Activated naive CD4-positive, alpha-beta T cell treated with anti-CD3 and anti-CD28 coated beads, Interleukin-2, amount 50 U/mL, for 16 hours (primary cell): ENCODE measurements at regions not wholly inside any gene's neighbourhood (a gene's known extent, or its start where the extent isn't known, plus 50 kb on each side); places are given as distances from the start of the nearest gene placed in this dataset.

ENCODE experiments used
- DNase-seq: peaks from one replicate; pipeline ENCODE4 v3.0.0-alpha.2; 2020

DNA sequence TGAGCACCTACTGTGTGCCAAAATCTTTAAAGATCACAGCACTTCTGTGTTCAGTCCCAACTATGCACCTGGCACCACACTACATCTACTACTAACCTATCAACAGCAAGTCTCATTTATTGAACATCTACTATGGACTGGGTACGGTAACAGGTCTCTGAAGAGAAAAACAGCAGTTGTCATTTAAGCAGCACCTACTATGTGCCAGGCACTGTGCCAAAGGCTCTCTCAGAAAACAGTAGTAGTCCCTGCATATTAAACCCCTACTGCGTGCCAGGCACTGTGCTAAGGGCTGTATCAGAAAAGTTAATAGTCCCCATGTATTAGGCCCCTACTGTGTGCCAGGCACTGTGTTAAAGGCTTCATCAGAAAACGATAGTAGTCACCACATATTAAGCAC, 106.2 kb downstream of the PTPRS start:
- no peak for DNase-seq

DNA sequence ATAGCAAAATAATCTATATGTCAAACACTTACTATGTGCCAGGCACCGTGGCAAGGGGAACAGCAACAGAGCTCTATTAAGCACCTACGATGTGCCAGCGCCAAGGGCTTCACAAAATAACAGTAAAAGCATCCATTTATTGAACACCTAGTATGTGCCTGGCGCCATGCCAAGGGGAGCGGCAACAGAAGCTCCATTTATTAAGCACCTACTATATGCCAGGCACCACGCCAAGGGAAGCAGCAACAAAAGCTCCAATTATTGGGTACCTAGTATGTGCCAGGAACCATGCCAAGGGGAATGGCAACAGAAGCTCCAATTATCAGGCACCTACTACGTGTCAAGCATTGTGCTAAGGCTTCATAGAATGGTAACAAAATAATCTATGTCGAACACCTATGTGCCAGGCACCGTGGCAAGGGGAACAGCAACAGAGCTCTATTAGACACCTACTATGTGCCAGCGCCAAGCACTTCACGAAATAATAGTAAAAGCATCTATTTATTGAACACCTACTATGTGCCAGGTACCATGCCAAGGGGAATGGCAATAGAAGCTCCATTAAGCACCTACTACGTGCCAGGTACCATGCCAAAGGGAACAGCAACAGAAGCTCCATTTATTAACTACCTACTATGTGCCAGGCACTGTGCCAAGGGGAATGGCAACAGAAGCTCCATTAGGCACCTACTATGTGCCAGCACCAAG, 107.7 kb downstream of the PTPRS start:
- DNase-seq, result no peak

DNA sequence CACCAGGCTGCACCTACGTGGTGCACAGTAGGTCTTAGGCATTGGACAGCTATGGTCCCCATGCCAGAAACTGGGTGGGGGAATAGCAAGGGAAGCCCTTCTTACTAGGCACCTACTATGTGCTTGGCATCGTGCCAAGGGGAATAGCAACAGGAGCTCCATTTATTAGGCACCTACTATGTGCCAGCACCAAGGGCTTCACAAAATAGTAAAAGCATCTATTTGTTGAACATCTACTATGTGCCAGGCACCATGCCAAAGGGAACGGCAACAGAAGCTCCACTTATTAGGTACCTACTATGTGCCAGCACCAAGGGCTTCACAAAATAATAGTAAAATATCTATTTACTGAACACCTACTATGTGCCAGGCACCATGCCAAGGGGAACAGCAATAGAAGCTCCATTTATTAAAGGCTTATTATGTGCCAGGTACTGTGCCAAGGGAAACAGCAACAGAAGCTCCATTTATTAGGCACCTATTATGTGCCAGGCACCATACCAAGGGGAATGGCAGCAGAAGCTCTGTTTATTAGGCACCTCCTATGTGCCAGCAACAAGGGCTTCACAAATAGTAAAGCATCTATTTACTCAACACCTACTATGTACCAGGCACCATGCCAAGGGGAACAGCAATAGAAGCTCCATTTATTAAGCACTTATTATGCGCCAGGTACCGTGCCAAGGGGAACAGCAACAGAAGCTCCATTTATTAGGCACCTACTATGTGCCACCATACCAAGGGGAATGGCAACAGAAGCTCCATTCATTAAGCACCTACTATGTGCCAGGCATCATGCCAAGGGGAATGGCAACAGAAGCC, 108.5 kb downstream of the PTPRS start:
- DNase-seq, result no peak

DNA sequence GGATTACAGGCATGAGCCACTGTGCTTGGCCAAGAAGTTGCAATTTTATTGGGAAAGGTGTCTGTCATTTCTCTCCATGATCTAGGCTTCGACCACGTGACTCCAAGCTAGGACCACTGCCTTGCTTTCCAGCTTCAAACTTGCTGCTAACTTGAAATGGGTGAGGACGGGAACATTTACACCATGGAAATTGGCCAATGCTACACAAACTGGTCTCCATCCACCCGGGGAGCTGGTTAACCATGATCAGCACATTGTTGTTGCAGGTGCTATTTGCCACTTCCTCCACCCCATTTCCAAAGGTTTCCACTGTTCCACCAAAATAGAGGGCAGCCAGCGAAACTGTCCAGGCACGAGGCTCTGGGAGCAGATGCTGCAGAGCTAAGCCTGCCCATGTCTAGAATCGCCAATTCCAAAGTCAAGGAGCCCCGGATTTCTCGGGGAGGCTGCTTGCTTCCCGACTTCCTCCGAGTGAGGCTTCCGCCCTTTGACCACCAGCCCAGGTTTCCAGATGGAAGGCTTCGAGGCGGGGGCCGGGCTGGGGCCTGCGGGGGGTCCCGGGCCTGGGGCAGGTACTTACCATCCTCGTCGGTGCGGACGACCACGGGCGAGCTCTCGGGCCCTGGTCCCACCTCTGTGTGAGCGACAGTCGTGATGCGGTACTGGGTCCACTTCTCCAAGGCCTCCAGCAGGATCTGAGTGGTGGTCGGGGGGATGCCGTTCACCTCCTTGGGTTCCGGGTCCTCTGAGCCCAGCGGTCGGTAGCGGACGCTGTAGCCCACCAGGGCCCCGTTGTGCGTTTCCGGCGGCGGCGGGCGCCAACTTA, 109.7 kb downstream of the PTPRS start:
- no peak for DNase-seq

DNA sequence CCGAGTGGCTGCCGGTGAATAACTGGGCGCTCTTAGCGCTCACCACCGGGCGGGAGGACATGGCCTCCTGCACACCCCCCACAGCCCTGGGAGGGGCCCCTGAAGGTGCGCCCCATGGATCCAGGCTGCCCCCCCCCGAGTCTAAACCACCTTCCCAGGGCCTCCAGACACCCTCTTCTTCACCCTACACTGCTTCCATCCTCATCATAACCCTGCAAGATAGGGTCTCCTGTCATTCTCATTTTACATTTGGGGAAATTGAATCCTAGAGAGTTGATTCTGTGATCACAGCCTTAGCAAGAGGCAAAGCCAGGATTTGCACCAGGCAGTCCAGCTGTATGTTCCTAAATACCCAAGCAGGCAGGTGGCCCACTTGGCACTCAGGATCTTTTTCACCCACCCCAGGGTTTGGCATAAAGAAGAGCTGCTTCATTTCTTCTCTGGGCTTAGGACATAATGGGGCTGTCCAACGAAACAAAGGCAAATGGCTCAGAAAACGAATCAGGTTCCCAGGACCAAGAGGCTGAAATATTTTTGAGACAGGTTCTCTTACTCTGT, 110.8 kb downstream of the PTPRS start:
- no peak for DNase-seq

DNA sequence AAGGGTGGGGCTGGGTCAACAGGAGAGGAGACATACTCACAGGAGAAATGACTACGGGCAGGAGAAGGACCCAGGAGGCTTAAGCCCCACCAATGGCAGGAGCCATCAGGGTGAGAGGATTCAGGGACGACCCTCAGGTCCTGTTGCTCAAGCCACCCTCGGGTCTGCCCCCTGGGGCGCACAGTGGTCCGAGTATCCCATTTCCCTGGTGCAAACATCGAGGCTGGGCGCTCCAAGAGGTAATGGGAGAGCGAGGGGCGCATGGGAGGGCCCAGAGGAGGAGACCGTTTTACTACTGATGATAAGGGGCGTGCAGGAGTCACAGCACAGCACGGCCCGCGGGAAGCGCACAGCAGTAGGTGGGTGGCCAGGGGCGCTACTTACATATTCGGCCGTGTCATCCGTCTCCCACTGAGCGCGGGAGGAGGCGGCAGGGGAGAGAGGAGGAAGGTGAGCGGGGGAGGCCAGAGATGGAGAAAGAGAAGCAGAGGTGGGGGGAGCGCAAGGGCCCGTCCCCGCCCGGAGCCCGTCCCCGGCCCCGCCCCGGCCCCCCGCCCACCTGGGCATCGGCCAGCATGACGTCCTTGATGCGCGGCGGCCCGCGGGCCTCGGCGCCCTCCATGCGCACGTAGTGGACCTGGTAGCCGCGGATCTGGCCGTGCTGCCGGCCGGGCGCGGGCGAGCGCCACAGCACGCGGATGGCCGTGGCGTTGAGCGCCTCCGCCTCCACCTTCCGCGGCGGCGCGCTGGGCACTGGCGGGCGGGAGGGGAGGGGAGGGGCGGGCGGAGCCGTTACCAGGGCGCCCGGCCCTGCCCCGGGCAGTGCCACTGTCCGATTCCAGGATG, 111.5 kb downstream of the PTPRS start:
- DNase-seq, result no peak

DNA sequence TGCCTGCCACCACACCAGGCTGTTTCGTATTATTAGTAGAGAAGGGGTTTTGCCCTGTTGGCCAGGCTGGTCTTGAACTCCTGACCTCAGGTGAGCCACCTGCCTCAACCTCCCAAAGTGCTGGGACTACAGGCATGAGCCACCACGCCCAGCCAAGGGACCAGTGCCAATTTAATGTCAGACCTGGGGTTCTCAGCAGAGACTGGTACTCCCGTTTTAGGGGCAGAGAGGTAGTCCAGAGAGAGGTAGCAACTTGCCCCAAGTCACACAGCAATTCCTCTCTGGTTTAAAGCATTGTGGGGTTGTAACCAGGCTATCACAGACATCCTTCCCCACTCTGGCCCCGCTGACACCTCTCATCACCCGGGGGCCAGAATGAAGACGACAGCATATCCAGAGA, 112.1 kb downstream of the PTPRS start:
- DNase-seq, result no peak

DNA sequence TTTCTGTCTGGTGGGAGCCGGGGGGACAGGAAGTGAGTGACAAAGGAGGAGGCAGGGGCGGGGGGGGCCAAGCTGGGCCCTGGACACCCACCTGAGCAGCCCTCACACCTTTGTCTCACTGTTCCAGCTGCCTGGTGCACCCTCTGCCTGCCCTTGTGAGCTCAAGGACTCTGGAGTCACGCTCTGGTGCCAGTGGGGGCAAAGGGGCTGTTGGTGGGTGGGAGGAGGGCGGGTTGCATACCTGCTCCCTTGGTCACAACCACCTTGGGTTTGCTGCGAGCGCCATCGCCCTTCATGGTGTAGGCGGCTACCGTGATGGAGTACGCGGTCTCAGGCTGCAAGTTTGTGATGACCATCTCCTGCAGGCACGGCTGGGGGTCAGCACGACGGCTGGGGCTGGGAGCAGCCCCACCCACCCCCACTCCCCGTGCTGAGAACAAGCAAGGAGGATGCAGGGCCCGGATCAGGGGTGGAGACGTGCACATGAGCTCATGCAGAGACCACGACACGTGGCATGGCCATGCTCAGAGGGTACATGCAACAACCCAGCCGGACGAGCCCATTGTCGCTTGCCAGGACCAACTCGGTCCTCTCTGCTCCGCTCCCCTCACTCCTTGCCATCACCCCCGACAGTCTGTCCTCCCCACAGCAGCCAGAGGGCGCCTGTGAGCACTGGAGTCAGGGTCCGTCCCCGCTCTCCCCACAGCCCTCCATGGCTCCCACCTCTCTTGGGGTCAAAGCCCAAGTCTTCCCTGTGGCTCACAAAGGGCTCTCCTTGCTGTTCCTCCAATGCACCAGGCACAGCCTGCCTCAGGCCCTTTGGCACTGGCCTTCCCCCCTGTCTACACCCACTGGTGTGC, 114.9 kb downstream of the PTPRS start:
- no peak for DNase-seq

DNA sequence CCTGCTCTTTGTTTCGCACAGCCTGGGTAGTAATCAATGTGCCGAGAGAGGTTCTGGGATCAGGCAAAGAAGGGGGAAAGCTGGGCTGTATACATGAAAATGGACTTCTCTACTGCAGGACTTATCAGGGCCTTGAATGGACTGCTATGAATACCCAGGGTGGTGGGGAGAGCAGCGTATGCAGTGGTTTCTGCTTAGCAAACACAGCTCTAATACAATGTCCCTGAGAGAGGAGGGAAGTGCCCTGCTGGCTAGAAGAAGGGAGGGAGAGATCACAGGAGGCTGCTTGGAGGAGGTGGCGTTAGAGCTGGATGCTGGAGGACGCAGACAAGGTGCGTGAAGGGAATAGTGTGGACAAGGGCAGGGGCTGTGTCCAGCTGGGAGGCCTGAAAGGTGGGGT, 116.1 kb downstream of the PTPRS start:
- no peak for DNase-seq

DNA sequence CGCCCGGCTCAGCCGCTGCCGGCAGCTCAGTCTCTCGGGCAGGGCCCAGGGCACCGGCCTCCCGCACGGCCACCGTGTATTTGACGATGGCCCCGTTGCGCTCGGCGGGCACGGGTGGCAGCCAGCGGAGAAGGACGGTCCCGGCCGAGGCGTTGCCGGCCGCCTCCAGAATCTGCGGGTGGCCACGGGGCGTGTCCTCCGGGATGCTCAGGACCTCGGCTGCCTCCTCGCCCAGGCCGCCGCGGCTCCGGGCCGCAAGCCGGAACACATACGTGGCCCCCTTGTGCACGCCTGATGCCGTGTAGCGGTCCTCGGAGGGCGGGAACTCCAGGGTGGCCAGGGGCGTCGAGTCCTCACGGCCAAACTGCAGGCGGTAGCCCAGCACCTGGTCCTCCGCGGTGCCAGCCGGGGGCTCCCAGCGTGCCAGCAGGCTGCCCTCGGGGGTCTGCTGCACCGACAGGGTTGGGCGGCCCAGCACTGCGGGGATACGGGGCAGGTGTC, 117.7 kb downstream of the PTPRS start:
- DNase-seq, result no peak

DNA sequence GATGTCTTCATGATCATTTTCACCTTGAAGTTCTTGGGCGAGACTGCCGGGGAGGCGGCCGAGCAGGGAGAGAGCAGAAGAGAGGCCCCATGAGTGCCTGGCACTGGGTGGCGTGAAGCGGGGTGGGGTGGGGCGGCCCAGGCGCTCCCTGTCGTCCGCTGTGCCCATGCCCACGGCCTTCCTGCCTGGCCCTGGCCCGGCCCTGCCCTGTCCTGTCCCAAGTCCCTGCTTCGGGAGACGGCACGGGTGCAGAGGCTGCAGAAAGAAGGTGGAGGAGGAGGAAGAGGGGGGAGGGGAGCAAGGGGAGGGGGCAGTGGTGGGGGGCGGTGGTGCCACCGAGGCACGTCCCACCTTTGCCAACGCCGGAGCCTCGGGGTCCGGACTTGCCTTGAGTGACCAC, 118.4 kb downstream of the PTPRS start:
- DNase-seq, result no peak

DNA sequence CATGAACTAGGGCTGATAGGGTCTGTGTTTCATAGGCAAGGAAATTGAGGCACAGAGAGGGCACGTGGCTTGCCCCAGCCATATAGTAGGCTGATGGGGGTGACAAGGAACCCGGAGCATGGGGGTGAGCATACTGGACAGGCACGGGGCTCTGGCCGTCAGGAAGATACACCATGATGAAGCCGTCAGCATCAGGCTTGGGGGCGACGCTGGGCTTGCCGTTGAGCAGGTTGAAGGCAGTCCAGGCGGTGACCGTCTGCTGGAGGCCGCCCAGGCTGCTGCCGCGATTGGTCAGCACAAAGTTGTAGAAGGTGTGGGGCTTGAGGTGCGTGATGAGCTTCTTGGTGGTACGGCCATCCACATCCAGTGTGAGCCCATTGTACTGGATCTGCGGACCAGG, 119.7 kb downstream of the PTPRS start:
- DNase-seq, result no peak

DNA sequence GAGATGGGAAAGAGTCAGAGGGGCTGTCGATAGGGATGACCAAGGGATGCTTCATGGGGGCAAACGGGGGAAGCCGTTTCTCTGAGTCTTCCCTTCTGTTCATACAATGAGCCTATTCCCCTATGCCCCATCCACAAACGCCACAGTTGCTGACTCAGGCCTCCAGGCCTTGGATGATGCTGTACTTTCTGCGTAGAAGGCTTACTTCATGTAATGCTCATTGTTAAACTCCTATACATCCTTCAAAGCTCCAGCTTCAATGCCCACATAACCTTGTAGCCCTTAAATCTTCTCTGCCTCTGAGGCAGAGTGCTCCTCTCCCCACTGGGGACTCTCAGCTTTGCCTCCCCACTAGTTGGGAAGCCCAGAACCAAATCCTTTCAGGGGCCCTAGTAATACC, 120.3 kb downstream of the PTPRS start:
- DNase-seq, result no peak

DNA sequence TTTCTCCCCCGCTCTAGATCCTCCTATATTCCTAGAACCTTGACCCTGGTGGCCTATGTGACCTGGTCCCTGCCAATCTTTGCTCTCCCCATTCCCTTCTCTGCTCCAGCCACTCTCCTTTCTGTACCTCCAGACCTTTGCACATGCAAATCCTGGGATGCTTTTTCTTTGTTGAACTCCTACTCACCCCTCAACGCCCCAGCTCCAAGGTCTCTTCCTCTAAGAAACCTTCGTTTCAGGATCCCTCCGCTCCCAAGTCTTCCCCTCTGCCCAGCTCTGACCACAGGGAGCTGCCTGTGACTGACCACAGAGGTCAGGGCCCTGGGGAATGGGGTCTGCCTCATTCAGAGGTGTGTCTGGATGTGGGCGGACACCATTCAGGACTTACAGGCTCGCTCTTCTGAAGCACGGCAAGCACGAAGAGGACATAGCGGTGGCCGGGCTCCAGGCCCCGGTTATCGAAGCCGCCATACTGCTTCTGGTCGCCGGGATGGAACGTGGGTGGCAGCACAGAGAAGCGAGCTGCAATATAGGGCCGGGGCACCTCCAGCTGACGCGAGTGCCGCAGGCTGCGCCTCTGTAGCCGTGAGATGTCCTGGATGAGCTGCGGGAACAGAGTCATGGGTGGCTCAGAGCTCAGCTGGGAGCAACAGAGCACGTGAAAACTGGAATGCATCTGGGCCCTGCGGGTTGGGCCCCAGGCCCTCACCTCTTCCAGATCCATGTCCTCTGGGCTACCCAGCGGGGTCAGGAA, 120.9 kb downstream of the PTPRS start:
- no peak for DNase-seq

DNA sequence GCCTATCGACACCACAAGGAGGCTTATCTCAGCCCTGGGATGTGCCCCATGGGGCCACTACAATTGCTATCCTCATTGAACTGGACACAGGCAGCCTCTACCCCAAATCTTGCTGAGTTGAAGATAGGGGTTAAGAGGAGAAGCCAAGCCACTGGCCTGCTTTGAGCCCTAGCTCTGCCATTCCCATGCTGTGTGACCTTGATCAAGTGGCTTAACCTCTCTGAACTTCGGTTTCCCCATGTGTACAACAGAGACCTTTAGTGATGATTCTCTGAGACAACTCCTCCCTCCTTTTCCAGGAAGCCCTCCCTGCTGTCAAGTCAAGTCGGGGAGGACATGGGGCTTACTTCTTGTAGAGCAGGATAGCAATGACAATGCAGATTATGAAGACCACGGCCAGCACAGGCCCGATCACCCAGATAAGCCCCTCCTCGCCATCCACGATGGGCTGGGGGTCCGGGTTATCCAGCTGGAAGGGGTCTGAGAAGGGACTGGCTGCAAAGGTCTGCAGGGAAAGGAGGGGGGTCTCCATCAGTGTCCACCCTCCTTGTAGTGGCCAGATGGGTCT, 121.6 kb downstream of the PTPRS start:
- no peak for DNase-seq

DNA sequence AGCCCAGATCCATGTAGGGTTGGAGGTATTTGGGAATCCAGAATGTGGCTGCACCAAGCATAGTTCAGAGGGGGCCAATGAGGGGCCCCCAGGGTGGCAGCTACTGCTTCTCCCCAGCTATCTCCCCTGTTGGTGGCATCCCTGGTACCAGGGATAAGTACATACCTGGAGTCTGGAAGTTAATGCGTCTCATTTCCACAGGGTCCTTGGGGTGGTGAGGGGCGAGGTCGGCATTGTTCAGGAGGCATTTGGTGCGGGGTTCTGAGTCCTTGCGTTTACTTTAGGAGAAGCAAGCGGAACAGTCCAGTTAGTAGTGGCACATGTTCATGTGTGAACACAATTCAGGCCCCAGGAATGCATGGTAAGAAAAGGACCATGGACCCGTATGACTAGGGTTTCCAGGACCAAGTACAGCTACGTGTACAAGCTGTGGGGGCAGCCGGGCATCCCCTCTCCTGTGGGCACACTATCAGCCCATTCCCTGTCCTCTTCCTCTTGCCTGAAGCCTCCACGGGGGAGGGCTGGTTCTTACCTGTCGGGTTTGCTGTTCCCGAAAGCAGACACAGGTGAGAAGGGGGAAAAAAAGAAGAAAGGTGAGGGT, 122.3 kb downstream of the PTPRS start:
- DNase-seq, result no peak

DNA sequence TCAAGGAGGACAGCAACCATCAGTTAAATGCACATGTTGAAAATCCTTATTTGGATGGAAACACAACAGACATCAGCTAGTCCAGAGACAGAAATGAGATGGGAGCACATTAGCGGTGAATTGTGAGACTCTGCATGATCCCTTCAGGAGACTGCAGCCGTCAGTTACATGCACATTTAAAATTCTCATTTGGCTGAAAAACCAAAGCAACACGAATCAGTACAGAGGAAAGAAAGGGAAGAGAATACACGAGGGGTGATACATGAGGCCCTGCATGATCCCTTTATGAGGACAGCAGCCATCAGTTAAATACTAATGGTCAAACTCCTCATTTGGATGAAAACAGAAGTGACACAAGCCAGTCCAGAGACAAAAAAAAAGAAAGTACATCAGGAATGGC, 123.4 kb downstream of the PTPRS start:
- no peak for DNase-seq

DNA sequence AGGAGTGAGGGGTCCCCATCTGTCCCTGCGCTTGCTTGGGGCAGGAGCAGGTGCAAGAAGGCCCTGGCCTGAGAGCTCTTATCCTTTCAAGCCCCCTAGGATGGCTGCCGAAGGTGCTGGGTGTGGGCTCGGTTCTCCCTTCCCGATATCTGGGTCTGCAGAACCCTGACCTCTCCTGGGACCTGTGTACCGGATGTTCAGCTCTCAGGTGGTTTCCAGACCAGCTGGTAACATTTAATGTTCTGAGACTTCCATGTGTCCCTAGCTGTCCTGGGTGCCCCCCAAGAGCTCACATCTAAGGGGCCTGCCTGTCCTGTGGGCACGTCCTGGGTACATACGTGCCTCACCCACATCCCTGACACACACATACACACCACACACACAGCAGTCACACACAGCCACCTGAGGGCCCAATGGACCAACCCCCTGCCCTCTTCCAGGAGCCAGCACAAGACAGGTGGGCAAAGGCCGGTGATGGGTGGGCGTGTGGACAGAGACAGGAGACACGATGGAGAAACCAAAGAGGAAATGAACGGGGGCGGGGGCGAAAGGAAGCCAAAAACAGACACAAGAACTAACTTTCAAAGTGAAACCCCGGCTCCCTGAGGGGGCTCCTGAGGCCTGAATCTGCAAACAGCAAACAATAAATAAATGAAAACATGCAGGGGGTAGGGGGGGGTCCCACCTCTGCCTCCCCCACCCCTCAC, 124.3 kb downstream of the PTPRS start:
- DNase-seq, result no peak

DNA sequence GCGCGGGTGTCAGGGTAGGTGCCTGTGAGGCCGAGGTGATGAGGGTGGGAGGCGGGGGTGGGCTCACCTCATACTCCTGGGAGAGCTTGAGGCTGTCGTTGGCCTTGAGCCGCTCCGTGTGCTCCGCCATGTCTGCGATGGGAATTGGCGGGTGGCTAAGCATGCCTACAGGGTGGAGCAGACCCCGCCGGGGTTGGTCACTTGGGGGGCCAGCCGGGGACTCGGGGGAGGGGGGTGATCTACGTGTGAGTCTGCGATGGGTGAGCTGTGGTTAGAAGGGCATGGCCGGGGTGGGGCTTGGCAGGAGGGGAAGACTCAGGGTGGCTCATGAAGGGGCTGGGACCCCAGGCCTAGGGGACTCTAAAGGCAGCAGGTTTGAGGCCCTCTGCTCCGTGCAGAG, 125.2 kb downstream of the PTPRS start:
- DNase-seq, result no peak
